ENCODE measurements at regions not wholly inside any gene's neighbourhood (a gene's known extent, or its start where the extent isn't known, plus 50 kb on each side); places are given as distances from the start of the nearest gene placed in this dataset.

DNA sequence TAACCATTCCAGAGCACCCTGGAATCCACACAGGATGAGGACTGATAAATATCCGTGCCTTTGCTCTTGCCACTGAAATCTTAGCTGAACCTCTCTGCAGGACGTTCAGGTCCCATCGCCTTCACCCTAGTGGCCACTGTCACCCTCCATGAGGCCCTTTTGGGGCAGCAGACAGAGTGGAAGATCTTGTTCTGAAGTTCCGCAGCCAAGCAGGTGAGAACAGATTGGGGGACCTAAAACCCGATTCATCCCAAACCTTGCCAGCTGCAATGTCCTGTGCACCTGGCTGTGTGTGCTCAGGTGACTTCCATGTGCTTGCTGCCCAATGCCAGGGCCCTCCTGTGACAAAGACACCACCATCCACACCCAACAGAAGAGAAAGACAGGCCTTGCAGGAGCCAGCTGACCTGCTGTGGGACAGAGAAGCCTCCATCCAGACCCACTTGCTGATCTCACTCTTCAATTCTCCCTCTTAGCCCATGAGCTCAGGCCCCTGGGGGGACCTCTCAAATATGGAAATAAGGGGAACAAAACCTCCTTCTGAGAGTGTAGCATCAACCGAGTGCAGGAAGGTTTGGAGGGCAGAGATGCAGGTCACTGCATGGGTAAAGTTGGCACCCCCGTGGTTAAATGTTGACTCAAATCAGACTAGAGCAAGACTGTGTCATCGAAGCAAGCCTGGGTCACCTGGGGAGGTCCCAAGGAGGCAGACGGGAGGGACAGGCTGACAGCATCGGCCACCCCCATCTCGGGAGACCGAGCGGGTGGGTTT lies 308.7 kb upstream of the DIO3 start:
- H3K79me2 ChIP-seq (ENCODE audit: control insufficient read depth, insufficient read depth, low read length): no peaks in the 10 kb centered on the region
- CTCF ChIA-PET: no interaction called here
- FAIRE-seq: no peak

More for the DNA sequence above, 308.7 kb upstream of the DIO3 start:
- intact Hi-C loops (cut with micrococcal nuclease): no loop called here
- H3K4me2 ChIP-seq (ENCODE audit: insufficient read depth, low read length): no peak overlapping the region
- H3K9me1 ChIP-seq (replicated peaks; ENCODE audit: control insufficient read depth, extremely low read depth, insufficient read depth, low read length): no peaks in the 10 kb centered on the region
- dilution Hi-C loops (cut with MboI; ENCODE audit: extremely low pct_ligation_motif_present, low sequenced_read_pairs): no loop called here
- DNase-seq (ENCODE audit: low read depth, low spot score): no peak
- no peak overlapping the region for H3K27ac ChIP-seq (ENCODE audit: insufficient read depth, low read depth, low read length)
- H3K27me3 ChIP-seq (ENCODE audit: control insufficient read depth in 2 of 2, insufficient read depth in 2 of 2, low read length in 2 of 2): peaks cover 3 to 10% of the 10 kb centered on the region in 2 experiments
- POLR2A ChIA-PET: no interaction called here
- H2AFZ ChIP-seq (ENCODE audit: low read depth, low read length): no peak overlapping the region
- TF ChIP-seq POLR2AphosphoS5 (IDR thresholded peaks at IDR 0.05; ENCODE audit: insufficient read depth, low read depth, low read length) (no peak), EZH2 (IDR thresholded peaks at IDR 0.05; ENCODE audit: borderline replicate concordance, low read depth, low read length, severe bottlenecking) (no peak), MYC (IDR thresholded peaks at IDR 0.05; ENCODE audit: low read depth, low read length) (no peak), FOS (IDR thresholded peaks at IDR 0.05; ENCODE audit: borderline replicate concordance, insufficient read depth, low read length) (no peak), GATA2 (IDR thresholded peaks at IDR 0.05; ENCODE audit: insufficient read depth, insufficient read length, low read depth, low read length) (no peak), JUN (IDR thresholded peaks at IDR 0.05; ENCODE audit: borderline replicate concordance, insufficient read depth, insufficient read length, low read depth) (no peak), POLR2A (IDR thresholded peaks at IDR 0.05; ENCODE audit: low read depth, low read length) (no peak)
- TF ChIP-seq, protein P1, sequence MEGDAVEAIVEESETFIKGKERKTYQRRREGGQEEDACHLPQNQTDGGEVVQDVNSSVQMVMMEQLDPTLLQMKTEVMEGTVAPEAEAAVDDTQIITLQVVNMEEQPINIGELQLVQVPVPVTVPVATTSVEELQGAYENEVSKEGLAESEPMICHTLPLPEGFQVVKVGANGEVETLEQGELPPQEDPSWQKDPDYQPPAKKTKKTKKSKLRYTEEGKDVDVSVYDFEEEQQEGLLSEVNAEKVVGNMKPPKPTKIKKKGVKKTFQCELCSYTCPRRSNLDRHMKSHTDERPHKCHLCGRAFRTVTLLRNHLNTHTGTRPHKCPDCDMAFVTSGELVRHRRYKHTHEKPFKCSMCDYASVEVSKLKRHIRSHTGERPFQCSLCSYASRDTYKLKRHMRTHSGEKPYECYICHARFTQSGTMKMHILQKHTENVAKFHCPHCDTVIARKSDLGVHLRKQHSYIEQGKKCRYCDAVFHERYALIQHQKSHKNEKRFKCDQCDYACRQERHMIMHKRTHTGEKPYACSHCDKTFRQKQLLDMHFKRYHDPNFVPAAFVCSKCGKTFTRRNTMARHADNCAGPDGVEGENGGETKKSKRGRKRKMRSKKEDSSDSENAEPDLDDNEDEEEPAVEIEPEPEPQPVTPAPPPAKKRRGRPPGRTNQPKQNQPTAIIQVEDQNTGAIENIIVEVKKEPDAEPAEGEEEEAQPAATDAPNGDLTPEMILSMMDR (IDR thresholded peaks at IDR 0.05; ENCODE audit: extremely low read depth in 1 of 2, insufficient read depth in 1 of 2, low read depth in 1 of 2, low read length in 2 of 2): no peak
- TF ChIP-seq, protein P2, sequence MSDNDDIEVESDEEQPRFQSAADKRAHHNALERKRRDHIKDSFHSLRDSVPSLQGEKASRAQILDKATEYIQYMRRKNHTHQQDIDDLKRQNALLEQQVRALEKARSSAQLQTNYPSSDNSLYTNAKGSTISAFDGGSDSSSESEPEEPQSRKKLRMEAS (IDR thresholded peaks at IDR 0.05; ENCODE audit: insufficient read depth, insufficient read length): no peak
- no peaks in the 10 kb centered on the region for H3K36me3 ChIP-seq (ENCODE audit: control insufficient read depth in 2 of 2, extremely low read depth in 1 of 2, insufficient read depth in 2 of 2, low read length in 2 of 2)
- no TSS peak for BruUV-seq (replicated peaks)
- no peak overlapping the region for H3K9ac ChIP-seq (replicated peaks; ENCODE audit: extremely low read depth, insufficient read depth, low read length)
- no peaks in the 10 kb centered on the region for H3K4me1 ChIP-seq (ENCODE audit: control insufficient read depth, extremely low read depth, insufficient read depth, low read length)
- H4K20me1 ChIP-seq (replicated peaks; ENCODE audit: control insufficient read depth, extremely low read depth, insufficient read depth, low read length): no peaks in the 10 kb centered on the region
- H3K4me3 ChIP-seq (replicated peaks in 1 of 3; ENCODE audit: insufficient read depth in 1 of 3, low read depth in 1 of 3, low read length in 3 of 3): no peak overlapping the region
- H3K9me3 ChIP-seq (replicated peaks; ENCODE audit: control insufficient read depth, insufficient read depth, low read length): no peaks in the 10 kb centered on the region

Measured in endothelial cell of umbilical vein (primary cell).